ENCODE measurements at regions not wholly inside any gene's neighbourhood (a gene's known extent, or its start where the extent isn't known, plus 50 kb on each side); places are given as distances from the start of the nearest gene placed in this dataset.
"Not testable (repeated sequence)": the region's sequence is repeated elsewhere in the genome, so short reads cannot be mapped to it uniquely, and the experiment has no call there.

- Mint-ChIP-seq H3K4me3 (no peak overlapping the region), H3K9me3 (peaks cover 13% of the 10 kb centered on the region), H3K4me1 (ENCODE audit: low read depth) (no peaks in the 10 kb centered on the region), H3K27me3 (ENCODE audit: low read depth) (no peaks in the 10 kb centered on the region), H3K36me3 (ENCODE audit: low read depth) (no peaks in the 10 kb centered on the region), H3K27ac (no peak overlapping the region)
- DNase-seq = no peak
- intact Hi-C loops (cut with micrococcal nuclease) = no loop called here
- CTCF ChIA-PET = no interaction called here
Measured at GRCh38 chr6:55082021-55082420, 92.3 kb upstream of the HCRTR2 start.

- intact Hi-C loops (cut with micrococcal nuclease); H3K36me3 Mint-ChIP-seq (ENCODE audit: low read depth); H3K27ac Mint-ChIP-seq; H3K4me1 Mint-ChIP-seq (ENCODE audit: low read depth); H3K4me3 Mint-ChIP-seq; DNase-seq; CTCF ChIA-PET; H3K27me3 Mint-ChIP-seq (ENCODE audit: low read depth): not testable (repeated sequence)
- peaks cover 28% of the 10 kb centered on the region for H3K9me3 Mint-ChIP-seq
Measured at GRCh38 chr6:55088011-55088410, 86.3 kb upstream of the HCRTR2 start.

GRCh38 chr6:55088902-55089301 lies 85.4 kb upstream of the HCRTR2 start:
- no peak for DNase-seq
- intact Hi-C loops (cut with micrococcal nuclease) = no loop called here
- H3K36me3 Mint-ChIP-seq (ENCODE audit: low read depth) = no peaks in the 10 kb centered on the region
- no peaks in the 10 kb centered on the region for H3K27me3 Mint-ChIP-seq (ENCODE audit: low read depth)
- no peaks in the 10 kb centered on the region for H3K4me1 Mint-ChIP-seq (ENCODE audit: low read depth)
- no peak overlapping the region for H3K27ac Mint-ChIP-seq
- CTCF ChIA-PET = interaction anchor here (0.6 kb wide), 1 partner anchor 874 kb away, joined by 5 read pairs; no protein-coding TSS in a partner anchor
- no peak overlapping the region for H3K4me3 Mint-ChIP-seq
- H3K9me3 Mint-ChIP-seq = peaks cover 33% of the 10 kb centered on the region

- no peak for DNase-seq
- no peaks in the 10 kb centered on the region for H3K27me3 Mint-ChIP-seq (ENCODE audit: low read depth)
Measured at GRCh38 chr6:55089325-55089724, 85.0 kb upstream of the HCRTR2 start.

GRCh38 chr6:55100686-55101085 lies 73.6 kb upstream of the HCRTR2 start:
- H3K27me3 Mint-ChIP-seq (ENCODE audit: low read depth) = no peaks in the 10 kb centered on the region
- no peaks in the 10 kb centered on the region for H3K4me1 Mint-ChIP-seq (ENCODE audit: low read depth)
- no peak for DNase-seq
- peaks cover 4% of the 10 kb centered on the region for H3K9me3 Mint-ChIP-seq
- no peak overlapping the region for H3K27ac Mint-ChIP-seq
- intact Hi-C loops (cut with micrococcal nuclease) = no loop called here
- no peaks in the 10 kb centered on the region for H3K36me3 Mint-ChIP-seq (ENCODE audit: low read depth)
- H3K4me3 Mint-ChIP-seq = no peak overlapping the region
- CTCF ChIA-PET = no interaction called here

More at GRCh38 chr6:55089325-55089724, 85.0 kb upstream of the HCRTR2 start:
- no peak overlapping the region for H3K4me3 Mint-ChIP-seq
- no peaks in the 10 kb centered on the region for H3K36me3 Mint-ChIP-seq (ENCODE audit: low read depth)
- H3K4me1 Mint-ChIP-seq (ENCODE audit: low read depth) = no peaks in the 10 kb centered on the region
- peaks cover 33% of the 10 kb centered on the region for H3K9me3 Mint-ChIP-seq
- intact Hi-C loops (cut with micrococcal nuclease) = no loop called here
- H3K27ac Mint-ChIP-seq = no peak overlapping the region
- CTCF ChIA-PET = interaction anchor here (0.6 kb wide), 1 partner anchor 873 kb away, joined by 5 read pairs; no protein-coding TSS in a partner anchor

- intact Hi-C loops (cut with micrococcal nuclease) = no loop called here
- CTCF ChIA-PET = no interaction called here
- peaks cover 4% of the 10 kb centered on the region for H3K9me3 Mint-ChIP-seq
- H3K27me3 Mint-ChIP-seq (ENCODE audit: low read depth) = no peaks in the 10 kb centered on the region
- no peaks in the 10 kb centered on the region for H3K4me1 Mint-ChIP-seq (ENCODE audit: low read depth)
- DNase-seq = no peak
- H3K36me3 Mint-ChIP-seq (ENCODE audit: low read depth) = no peaks in the 10 kb centered on the region
- no peak overlapping the region for H3K27ac Mint-ChIP-seq
- H3K4me3 Mint-ChIP-seq = no peak overlapping the region
Measured at GRCh38 chr6:55101157-55101556, 73.2 kb upstream of the HCRTR2 start.

GRCh38 chr6:55108134-55109130 lies 65.9 kb upstream of the HCRTR2 start:
- intact Hi-C loops (cut with micrococcal nuclease) = no loop called here
- H3K9me3 Mint-ChIP-seq = peaks cover 16% of the 10 kb centered on the region
- H3K27me3 Mint-ChIP-seq (ENCODE audit: low read depth) = no peaks in the 10 kb centered on the region
- H3K4me3 Mint-ChIP-seq = no peak overlapping the region
- no peaks in the 10 kb centered on the region for H3K36me3 Mint-ChIP-seq (ENCODE audit: low read depth)
- H3K27ac Mint-ChIP-seq = no peak overlapping the region
- CTCF ChIA-PET = no interaction called here
- H3K4me1 Mint-ChIP-seq (ENCODE audit: low read depth) = no peaks in the 10 kb centered on the region
- no peak for DNase-seq

- no peak overlapping the region for H3K27ac Mint-ChIP-seq
- no peak overlapping the region for H3K4me3 Mint-ChIP-seq
- no peaks in the 10 kb centered on the region for H3K4me1 Mint-ChIP-seq (ENCODE audit: low read depth)
- H3K36me3 Mint-ChIP-seq (ENCODE audit: low read depth) = no peaks in the 10 kb centered on the region
- CTCF ChIA-PET = interaction anchor here (0.6 kb wide), 1 partner anchor 221 kb away, joined by 3 read pairs; no protein-coding TSS in a partner anchor
- H3K27me3 Mint-ChIP-seq (ENCODE audit: low read depth) = no peaks in the 10 kb centered on the region
- H3K9me3 Mint-ChIP-seq = peaks cover 19% of the 10 kb centered on the region
- no peak for DNase-seq
- intact Hi-C loops (cut with micrococcal nuclease) = no loop called here
Measured at GRCh38 chr6:55117267-55117666, 57.0 kb upstream of the HCRTR2 start.

GRCh38 chr6:55124241-55124640 lies 50.1 kb upstream of the HCRTR2 start:
- intact Hi-C loops (cut with micrococcal nuclease); CTCF ChIA-PET; H3K36me3 Mint-ChIP-seq (ENCODE audit: low read depth); H3K4me3 Mint-ChIP-seq; H3K4me1 Mint-ChIP-seq (ENCODE audit: low read depth); H3K27ac Mint-ChIP-seq; H3K27me3 Mint-ChIP-seq (ENCODE audit: low read depth); DNase-seq: not testable (repeated sequence)
- peaks cover 36% of the 10 kb centered on the region for H3K9me3 Mint-ChIP-seq
